Trophoblast cell (in vitro differentiated cells and primary cell): ENCODE measurements at regions not wholly inside any gene's neighbourhood (a gene's known extent, or its start where the extent isn't known, plus 50 kb on each side); places are given as distances from the start of the nearest gene placed in this dataset.

ENCODE experiments used
- DNase-seq, 2 donors: peaks; one replicate each; pipeline ENCODE4 v3.0.0-alpha.2; 2016
- H2AFZ ChIP-seq: 2 replicates; pipeline ENCODE4 v1.6.1; 2013; ENCODE audit warnings: low read length, moderate library complexity, mild to moderate bottlenecking; ENCODE audit not compliant: insufficient read depth, poor library complexity
- H2AK5ac ChIP-seq: 2 replicates; pipeline ENCODE4 v1.6.1; 2013; ENCODE audit warnings: mild to moderate bottlenecking, low read length
- H2BK120ac ChIP-seq: 2 replicates; pipeline ENCODE4 v1.6.1; 2013; ENCODE audit warnings: low read length, mild to moderate bottlenecking, moderate library complexity; ENCODE audit not compliant: insufficient read depth, poor library complexity
- H2BK12ac ChIP-seq: 2 replicates; pipeline ENCODE4 v1.6.1; 2013; ENCODE audit warnings: mild to moderate bottlenecking, low read length, moderate library complexity
- H2BK5ac ChIP-seq: 2 replicates; pipeline ENCODE4 v1.6.1; 2013; ENCODE audit warnings: low read length, low read depth, moderate library complexity, mild to moderate bottlenecking; ENCODE audit not compliant: poor library complexity
- H3K14ac ChIP-seq: 2 replicates; pipeline ENCODE4 v1.6.1; 2013; ENCODE audit warnings: mild to moderate bottlenecking, low read length
- H3K18ac ChIP-seq: 2 replicates; pipeline ENCODE4 v1.6.1; 2013; ENCODE audit warnings: mild to moderate bottlenecking, low read length
- H3K23ac ChIP-seq: 2 replicates; pipeline ENCODE4 v1.6.1; 2013; ENCODE audit warnings: low read length
- H3K27ac ChIP-seq: 2 replicates; pipeline ENCODE4 v1.5.1; 2013; ENCODE audit warnings: low read depth, mild to moderate bottlenecking, inconsistent platforms, low read length, moderate library complexity
- H3K27me3 ChIP-seq: 2 replicates; pipeline ENCODE4 v1.6.1; 2013; ENCODE audit warnings: inconsistent platforms, mild to moderate bottlenecking, low read length, moderate library complexity; ENCODE audit not compliant: insufficient read depth
- H3K36me3 ChIP-seq, 2 experiments: 1 replicate in 1 of 2; 2 replicates in 1 of 2; pipeline ENCODE4 v1.6.1; 2013; ENCODE audit warnings: low read length in 2 of 2, mild to moderate bottlenecking in 2 of 2, moderate library complexity in 1 of 2; ENCODE audit not compliant: insufficient read depth in 2 of 2, control insufficient read depth in 1 of 2
- H3K4ac ChIP-seq: 2 replicates; pipeline ENCODE4 v1.6.1; 2013; ENCODE audit warnings: low read depth, mild to moderate bottlenecking, low read length, moderate library complexity
- H3K4me1 ChIP-seq, 2 experiments: 1 replicate in 1 of 2; 2 replicates in 1 of 2; pipeline ENCODE4 v1.6.1; 2013; ENCODE audit warnings: low read length in 2 of 2, mild to moderate bottlenecking in 2 of 2, moderate library complexity in 1 of 2; ENCODE audit not compliant: insufficient read depth in 2 of 2, control insufficient read depth in 1 of 2
- H3K4me2 ChIP-seq: 2 replicates; pipeline ENCODE4 v1.6.1; 2013; ENCODE audit warnings: inconsistent platforms, mild to moderate bottlenecking, low read length, moderate library complexity
- H3K4me3 ChIP-seq: 2 replicates; pipeline ENCODE4 v1.5.1; 2013; ENCODE audit warnings: mild to moderate bottlenecking, low read depth, low read length, inconsistent platforms
- H3K79me1 ChIP-seq: one replicate; pipeline ENCODE4 v1.6.1; 2013; ENCODE audit warnings: low read length
- H3K79me2 ChIP-seq: 2 replicates; pipeline ENCODE4 v1.6.1; 2013; ENCODE audit warnings: low read length, mild to moderate bottlenecking; ENCODE audit not compliant: control insufficient read depth, insufficient read depth, poor library complexity
- H3K9ac ChIP-seq: 2 replicates; pipeline ENCODE4 v1.6.1; 2013; ENCODE audit warnings: mild to moderate bottlenecking, low read length
- H3K9me3 ChIP-seq: 2 replicates; pipeline ENCODE4 v1.6.1; 2013; ENCODE audit warnings: low read depth, mild to moderate bottlenecking, control low read depth, inconsistent platforms, low read length; ENCODE audit not compliant: insufficient read depth
- H4K12ac ChIP-seq: 2 replicates; pipeline ENCODE4 v1.6.1; 2013; ENCODE audit warnings: low read depth, mild to moderate bottlenecking, low read length, moderate library complexity
- H4K8ac ChIP-seq: 2 replicates; pipeline ENCODE4 v1.6.1; 2013; ENCODE audit warnings: low read depth, mild to moderate bottlenecking, low read length, moderate library complexity
- H4K91ac ChIP-seq: one replicate; pipeline ENCODE4 v1.6.1; 2013; ENCODE audit warnings: low read depth, mild to moderate bottlenecking, low read length, moderate library complexity
- WGBS: extraction: QIAGEN DNeasy Blood & Tissue Kit; methylation state at CpG from one replicate; pipeline ENCODE4 v1.1.7; 2013; ENCODE audit warnings: missing lambda C conversion rate; ENCODE audit not compliant: insufficient read length, insufficient coverage; ENCODE audit errors: extremely low coverage; 5-methylcytosine and 5-hydroxymethylcytosine counted together

- no peak overlapping the region for H2BK5ac ChIP-seq
- no peaks in the 10 kb centered on the region for H3K79me1 ChIP-seq
- no peak overlapping the region for H3K18ac ChIP-seq
- no peak overlapping the region for H4K12ac ChIP-seq
- no CpG with 5 or more reads among the region's 4 CpGs for whole genome bisulfite sequencing
- peak overlapping the region; percentile 48 for H3K14ac ChIP-seq
- H3K4me1 ChIP-seq = no peaks in the 10 kb centered on the region
- H3K9me3 ChIP-seq = no peaks in the 10 kb centered on the region
- H3K27me3 ChIP-seq = no peaks in the 10 kb centered on the region
- H4K8ac ChIP-seq = no peak overlapping the region
- no peak overlapping the region for H3K27ac ChIP-seq
- H3K36me3 ChIP-seq = no peaks in the 10 kb centered on the region
- no peak overlapping the region for H3K9ac ChIP-seq
- no peak overlapping the region for H3K23ac ChIP-seq
- peak overlapping the region; percentile 19 for H2AK5ac ChIP-seq
- no peak overlapping the region for H2BK12ac ChIP-seq
- no peak overlapping the region for H3K4me2 ChIP-seq
- no peak overlapping the region for H4K91ac ChIP-seq
- no peak overlapping the region for H3K4me3 ChIP-seq
- no peak overlapping the region for H2AFZ ChIP-seq
- no peak overlapping the region for H2BK120ac ChIP-seq
- no peak for DNase-seq
- no peaks in the 10 kb centered on the region for H3K79me2 ChIP-seq
- no peak overlapping the region for H3K4ac ChIP-seq
Measured at GRCh38 chr6:113651120-113651519, 206.0 kb upstream of the MARCKS start.

GRCh38 chr6:113651920-113652319 lies 205.2 kb upstream of the MARCKS start:
- no peak for DNase-seq

GRCh38 chr6:113653275-113653674 lies 203.9 kb upstream of the MARCKS start:
- Histone ChIP-seq H3K14ac (no peak overlapping the region), H3K27me3 (no peaks in the 10 kb centered on the region), H3K18ac (no peak overlapping the region), H3K79me2 (no peaks in the 10 kb centered on the region), H4K91ac (no peak overlapping the region), H4K8ac (no peak overlapping the region), H3K4me2 (no peak overlapping the region), H3K4ac (no peak overlapping the region), H3K36me3 (no peaks in the 10 kb centered on the region), H2BK5ac (no peak overlapping the region), H2BK12ac (no peak overlapping the region), H3K9me3 (no peaks in the 10 kb centered on the region), H2AFZ (no peak overlapping the region), H4K12ac (no peak overlapping the region), H3K79me1 (no peaks in the 10 kb centered on the region), H3K4me3 (no peak overlapping the region), H3K27ac (no peak overlapping the region), H3K23ac (no peak overlapping the region), H2BK120ac (no peak overlapping the region), H3K4me1 (no peaks in the 10 kb centered on the region), H2AK5ac (no peak overlapping the region), H3K9ac (no peak overlapping the region)
- DNase-seq = no peak
- no CpG with 5 or more reads among the region's 3 CpGs for whole genome bisulfite sequencing

More at GRCh38 chr6:113651920-113652319, 205.2 kb upstream of the MARCKS start:
- H4K91ac ChIP-seq = no peak overlapping the region
- H3K27ac ChIP-seq = no peak overlapping the region
- no peak overlapping the region for H2AFZ ChIP-seq
- no peaks in the 10 kb centered on the region for H3K36me3 ChIP-seq
- H3K4ac ChIP-seq = no peak overlapping the region
- no peak overlapping the region for H2BK120ac ChIP-seq
- no peak overlapping the region for H3K18ac ChIP-seq
- H3K9me3 ChIP-seq = no peaks in the 10 kb centered on the region
- no peak overlapping the region for H2BK12ac ChIP-seq
- H3K27me3 ChIP-seq = no peaks in the 10 kb centered on the region
- H4K8ac ChIP-seq = no peak overlapping the region
- no peak overlapping the region for H3K14ac ChIP-seq
- no peak overlapping the region for H3K4me2 ChIP-seq
- H3K79me1 ChIP-seq = no peaks in the 10 kb centered on the region
- no peak overlapping the region for H4K12ac ChIP-seq
- H3K4me3 ChIP-seq = no peak overlapping the region
- H3K23ac ChIP-seq = no peak overlapping the region
- no peaks in the 10 kb centered on the region for H3K4me1 ChIP-seq
- no peak overlapping the region for H2BK5ac ChIP-seq
- WGBS = no CpG with 5 or more reads among the region's 1 CpG
- H2AK5ac ChIP-seq = no peak overlapping the region
- H3K79me2 ChIP-seq = no peaks in the 10 kb centered on the region
- H3K9ac ChIP-seq = no peak overlapping the region

GRCh38 chr6:113654396-113654795 lies 202.7 kb upstream of the MARCKS start:
- Histone ChIP-seq H2BK12ac (no peak overlapping the region), H2BK5ac (no peak overlapping the region), H3K4me2 (no peak overlapping the region), H4K8ac (no peak overlapping the region), H2AK5ac (no peak overlapping the region), H3K27ac (no peak overlapping the region), H3K14ac (no peak overlapping the region), H4K12ac (no peak overlapping the region), H3K36me3 (no peaks in the 10 kb centered on the region), H4K91ac (no peak overlapping the region), H2AFZ (no peak overlapping the region), H3K9ac (no peak overlapping the region), H2BK120ac (no peak overlapping the region), H3K4me3 (no peak overlapping the region), H3K4me1 (no peaks in the 10 kb centered on the region), H3K18ac (no peak overlapping the region), H3K9me3 (no peaks in the 10 kb centered on the region), H3K79me1 (no peaks in the 10 kb centered on the region), H3K79me2 (no peaks in the 10 kb centered on the region), H3K23ac (no peak overlapping the region), H3K4ac (no peak overlapping the region), H3K27me3 (no peaks in the 10 kb centered on the region)
- DNase-seq = peak; percentile 53 to 55
